ENCODE measurements at regions not wholly inside any gene's neighbourhood (a gene's known extent, or its start where the extent isn't known, plus 50 kb on each side); places are given as distances from the start of the nearest gene placed in this dataset.
"Not testable (repeated sequence)": the region's sequence is repeated elsewhere in the genome, so short reads cannot be mapped to it uniquely, and the experiment has no call there.

DNA sequence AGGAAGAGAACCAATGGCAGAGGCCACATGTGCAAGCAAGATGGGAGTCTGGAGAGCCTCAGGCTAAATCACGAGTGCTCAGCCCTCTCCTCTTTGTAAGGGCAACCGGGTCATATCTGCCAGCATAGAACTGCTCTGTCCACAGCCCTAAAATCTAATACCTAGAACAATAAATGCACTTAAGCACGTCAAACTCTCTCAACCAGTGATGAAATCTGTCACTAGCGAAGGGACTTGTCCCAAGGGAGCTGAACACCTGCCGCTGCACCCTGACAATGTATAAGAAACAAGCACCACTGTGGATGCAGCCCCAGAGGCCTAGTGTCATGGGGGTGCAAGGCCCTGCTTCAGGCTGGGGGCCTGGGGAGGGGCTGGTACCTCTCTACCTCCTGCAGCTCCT lies 82.5 kb downstream of the PRL start:
- H3K9me2 ChIP-seq (ENCODE audit: insufficient read depth), result 0 out of 2 replicates have a peak, but pooled peaks cover 3% of the 10 kb centered on the region
- 42 to 51% methylated on average over 5 of the region's 5 CpGs for WGBS, 2 experiments (ENCODE audit: low coverage in 1 of 2, low lambda C conversion rate in 2 of 2, missing lambda C conversion rate in 2 of 2)
- in situ Hi-C loops (cut with MboI), result no loop called here

DNA sequence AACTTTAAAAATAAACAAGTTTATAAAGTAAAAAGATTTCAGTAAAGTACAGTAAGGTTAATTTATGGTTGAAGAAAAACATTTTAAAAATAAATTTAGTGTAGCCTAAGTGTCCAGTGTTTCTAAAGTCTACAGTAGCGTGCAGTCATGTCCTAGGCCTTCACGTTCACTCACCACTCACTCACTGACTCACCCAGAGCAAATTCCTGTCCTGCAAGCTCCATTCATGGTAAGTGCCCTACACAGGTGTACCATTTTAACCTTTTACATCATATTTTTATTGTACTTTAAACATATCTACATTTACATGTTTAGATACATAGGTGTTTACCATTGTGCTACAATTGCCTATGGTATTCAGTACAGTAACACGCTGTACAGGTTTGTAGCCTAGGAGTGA lies 81.4 kb downstream of the PRL start:
- DNase-seq; H2AFZ ChIP-seq; H3K9ac ChIP-seq; H4K20me1 ChIP-seq (ENCODE audit: insufficient read depth); H3K4me1 ChIP-seq (ENCODE audit: insufficient read depth); H3K36me3 ChIP-seq (ENCODE audit: low read depth); H3F3A ChIP-seq (ENCODE audit: insufficient read depth); H3K79me2 ChIP-seq (ENCODE audit: insufficient read depth); H3K9me2 ChIP-seq (ENCODE audit: insufficient read depth); in situ Hi-C loops (cut with MboI); H3K27ac ChIP-seq; H3K27me3 ChIP-seq (replicated peaks; ENCODE audit: insufficient read depth); H3K9me3 ChIP-seq (ENCODE audit: low read depth); H3K4me3 ChIP-seq; H3K4me2 ChIP-seq (ENCODE audit: unreplicated experiment): not testable (repeated sequence)
- 65 to 70% methylated on average over 3 of the region's 3 CpGs for WGBS, 2 experiments (ENCODE audit: low coverage in 1 of 2, low lambda C conversion rate in 2 of 2, missing lambda C conversion rate in 2 of 2)

More for the DNA sequence above, 82.5 kb downstream of the PRL start:
- Histone ChIP-seq H3K4me3 (no peak overlapping the region), H3K9ac (no peak overlapping the region), H3K4me1 (ENCODE audit: insufficient read depth) (no peaks in the 10 kb centered on the region), H3K79me2 (ENCODE audit: insufficient read depth) (no peaks in the 10 kb centered on the region), H3F3A (ENCODE audit: insufficient read depth) (no peaks in the 10 kb centered on the region), H3K36me3 (ENCODE audit: low read depth) (no peaks in the 10 kb centered on the region), H4K20me1 (ENCODE audit: insufficient read depth) (no peaks in the 10 kb centered on the region), H3K4me2 (ENCODE audit: unreplicated experiment) (no peak overlapping the region), H3K27me3 (replicated peaks; ENCODE audit: insufficient read depth) (no peaks in the 10 kb centered on the region), H3K9me3 (ENCODE audit: low read depth) (no peaks in the 10 kb centered on the region), H3K27ac (no peak overlapping the region), H2AFZ (no peak overlapping the region)
- DNase-seq, result no peak
- TF ChIP-seq EZH2 (IDR thresholded peaks at IDR 0.05; ENCODE audit: insufficient read depth, poor library complexity, severe bottlenecking) (no peak), EZH2phosphoT487 (IDR thresholded peaks at IDR 0.05; ENCODE audit: insufficient read depth, low read depth) (no peak)

- Histone ChIP-seq H2AFZ (no peak overlapping the region), H3K79me2 (ENCODE audit: insufficient read depth) (no peaks in the 10 kb centered on the region), H3K9ac (no peak overlapping the region), H3K4me1 (ENCODE audit: insufficient read depth) (no peaks in the 10 kb centered on the region), H3K4me2 (ENCODE audit: unreplicated experiment) (no peak overlapping the region), H3K27me3 (replicated peaks; ENCODE audit: insufficient read depth) (no peaks in the 10 kb centered on the region; the same call in 1 of the 2 replicates), H3K9me3 (ENCODE audit: low read depth) (no peaks in the 10 kb centered on the region), H3K4me3 (no peak overlapping the region), H3K9me2 (ENCODE audit: insufficient read depth) (no peaks in the 10 kb centered on the region), H3F3A (ENCODE audit: insufficient read depth) (no peaks in the 10 kb centered on the region), H3K36me3 (ENCODE audit: low read depth) (no peaks in the 10 kb centered on the region), H4K20me1 (ENCODE audit: insufficient read depth) (no peaks in the 10 kb centered on the region), H3K27ac (no peak overlapping the region)
- TF ChIP-seq EZH2phosphoT487 (IDR thresholded peaks at IDR 0.05; ENCODE audit: insufficient read depth, low read depth) (no peak), EZH2 (IDR thresholded peaks at IDR 0.05; ENCODE audit: insufficient read depth, poor library complexity, severe bottlenecking) (no peak)
- no peak for DNase-seq
- WGBS, 2 experiments (ENCODE audit: low coverage in 1 of 2, low lambda C conversion rate in 2 of 2, missing lambda C conversion rate in 2 of 2), result 76 to 78% methylated on average over 3 of the region's 3 CpGs
- in situ Hi-C loops (cut with MboI), result no loop called here
These were observed 78.4 kb downstream of the PRL start for GRCh38 chr6:22218410-22218809.

GRCh38 chr6:22219925-22220324 lies 76.9 kb downstream of the PRL start:
- Histone ChIP-seq H2AFZ (no peak overlapping the region), H3K4me3 (no peak overlapping the region), H4K20me1 (ENCODE audit: insufficient read depth) (no peaks in the 10 kb centered on the region), H3K36me3 (ENCODE audit: low read depth) (no peaks in the 10 kb centered on the region), H3K27me3 (replicated peaks; ENCODE audit: insufficient read depth) (no peaks in the 10 kb centered on the region; the same call in 1 of the 2 replicates), H3K79me2 (ENCODE audit: insufficient read depth) (no peaks in the 10 kb centered on the region), H3K27ac (no peak overlapping the region), H3K4me1 (ENCODE audit: insufficient read depth) (no peaks in the 10 kb centered on the region), H3K4me2 (ENCODE audit: unreplicated experiment) (no peak overlapping the region), H3K9me3 (ENCODE audit: low read depth) (no peaks in the 10 kb centered on the region), H3K9me2 (ENCODE audit: insufficient read depth) (no peaks in the 10 kb centered on the region), H3F3A (ENCODE audit: insufficient read depth) (no peaks in the 10 kb centered on the region), H3K9ac (no peak overlapping the region)
- 10 to 14% methylated on average over 6 of the region's 6 CpGs for WGBS, 2 experiments (ENCODE audit: low coverage in 1 of 2, low lambda C conversion rate in 2 of 2, missing lambda C conversion rate in 2 of 2)
- in situ Hi-C loops (cut with MboI), result no loop called here
- TF ChIP-seq EZH2 (IDR thresholded peaks at IDR 0.05; ENCODE audit: insufficient read depth, poor library complexity, severe bottlenecking) (no peak), EZH2phosphoT487 (IDR thresholded peaks at IDR 0.05; ENCODE audit: insufficient read depth, low read depth) (no peak)
- DNase-seq, result no peak

DNA sequence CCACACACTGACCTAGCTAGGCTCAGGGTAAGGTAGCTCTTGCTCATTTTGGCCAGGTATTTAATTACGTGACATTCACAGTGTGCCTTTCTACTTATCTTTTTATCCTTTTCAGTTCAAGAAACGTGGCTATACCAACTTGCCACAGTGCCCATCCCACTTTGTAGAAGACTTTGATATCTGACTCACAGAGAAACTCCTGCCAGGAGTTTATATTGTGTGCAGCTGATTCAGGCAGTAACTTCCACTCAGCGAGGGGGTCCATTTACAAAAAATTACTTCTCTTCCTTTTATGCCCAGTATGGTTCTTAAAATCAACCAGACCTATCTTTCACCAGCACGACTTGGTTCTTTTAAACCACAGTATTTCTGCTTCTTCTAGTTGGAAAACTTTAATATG lies 75.6 kb downstream of the PRL start:
- TF ChIP-seq EZH2phosphoT487 (IDR thresholded peaks at IDR 0.05; ENCODE audit: insufficient read depth, low read depth), result no peak
- TF ChIP-seq EZH2 (IDR thresholded peaks at IDR 0.05; ENCODE audit: insufficient read depth, poor library complexity, severe bottlenecking), result no peak

More for the DNA sequence above, 75.6 kb downstream of the PRL start:
- Histone ChIP-seq H3K9me2 (ENCODE audit: insufficient read depth) (no peaks in the 10 kb centered on the region), H3K9ac (no peak overlapping the region), H2AFZ (no peak overlapping the region), H3K27me3 (replicated peaks; ENCODE audit: insufficient read depth) (no peaks in the 10 kb centered on the region; the same call in 1 of the 2 replicates), H3K4me1 (ENCODE audit: insufficient read depth) (no peaks in the 10 kb centered on the region), H3K36me3 (ENCODE audit: low read depth) (no peaks in the 10 kb centered on the region), H3F3A (ENCODE audit: insufficient read depth) (no peaks in the 10 kb centered on the region), H3K4me2 (ENCODE audit: unreplicated experiment) (no peak overlapping the region), H3K9me3 (ENCODE audit: low read depth) (no peaks in the 10 kb centered on the region), H3K27ac (no peak overlapping the region), H4K20me1 (ENCODE audit: insufficient read depth) (no peaks in the 10 kb centered on the region), H3K79me2 (ENCODE audit: insufficient read depth) (no peaks in the 10 kb centered on the region), H3K4me3 (no peak overlapping the region)
- no peak for DNase-seq
- 55 to 57% methylated on average over 4 of the region's 4 CpGs for WGBS, 2 experiments (ENCODE audit: low coverage in 1 of 2, low lambda C conversion rate in 2 of 2, missing lambda C conversion rate in 2 of 2)
- in situ Hi-C loops (cut with MboI), result no loop called here
